Right atrium auricular region (tissue), 2 donors: ENCODE measurements at regions not wholly inside any gene's neighbourhood (a gene's known extent, or its start where the extent isn't known, plus 50 kb on each side); places are given as distances from the start of the nearest gene placed in this dataset.

Experiments used
- DNase-seq: peaks from one replicate; pipeline ENCODE4 v3.0.0-alpha.2; 2019; ENCODE audit warnings: low spot score
- H3K27ac ChIP-seq, 2 donors: fragments of 200-600 bp; sonication (generic); 1 replicate in 1 of 2; 2 replicates in 1 of 2; pipeline ENCODE4 v1.5.1; 2016 to 2019
- H3K27me3 ChIP-seq, 2 donors: fragments of 200-600 bp; sonication (generic); one replicate each; pipeline versions ENCODE4 v1.5.1 to v1.6.0; 2017 to 2019
- H3K36me3 ChIP-seq: fragments of 200-600 bp; sonication (generic); one replicate; pipeline ENCODE4 v1.5.1; 2016
- H3K4me1 ChIP-seq, 2 donors: fragments of 200-600 bp; sonication (generic); one replicate each; pipeline versions ENCODE4 v1.5.1 to v1.6.0; 2017 to 2019
- H3K4me3 ChIP-seq, 2 donors: fragments of 200-600 bp; sonication (generic); 1 replicate in 1 of 2; 2 replicates in 1 of 2; pipeline ENCODE4 v1.5.1; 2017 to 2019; ENCODE audit warnings: mild to moderate bottlenecking in 1 of 2, moderate library complexity in 1 of 2
- H3K9me3 ChIP-seq, 2 donors: fragments of 200-600 bp; sonication (generic); one replicate each; pipeline ENCODE4 v1.5.1; 2019
- CTCF ChIP-seq, 2 donors: fragments of 200-600 bp; sonication (generic); IDR thresholded peaks; one replicate each; pipeline ENCODE4 v1.5.1; 2019; ENCODE audit warnings: antibody characterized with exemption in 2 of 2

- H3K36me3 ChIP-seq: no peaks in the 10 kb centered on the region
- no peaks in the 10 kb centered on the region for H3K9me3 ChIP-seq
- no peak for TF ChIP-seq CTCF (IDR thresholded peaks at IDR 0.05)
- no peak overlapping the region for H3K4me3 ChIP-seq
- H3K4me1 ChIP-seq: no peaks in the 10 kb centered on the region
- no peak overlapping the region for H3K27ac ChIP-seq
- H3K27me3 ChIP-seq: no peaks in the 10 kb centered on the region
- DNase-seq: no peak
These were observed 176.1 kb upstream of the KLHL1 start for GRCh38 chr13:70284371-70284770.

- DNase-seq: no peak
- no peaks in the 10 kb centered on the region for H3K36me3 ChIP-seq
- H3K27me3 ChIP-seq: no peaks in the 10 kb centered on the region
- H3K27ac ChIP-seq: no peak overlapping the region
- H3K9me3 ChIP-seq: no peaks in the 10 kb centered on the region
- no peak overlapping the region for H3K4me3 ChIP-seq
- TF ChIP-seq CTCF (IDR thresholded peaks at IDR 0.05): no peak
- H3K4me1 ChIP-seq: no peaks in the 10 kb centered on the region
These were observed 167.6 kb upstream of the KLHL1 start for GRCh38 chr13:70275841-70276240.

- H3K36me3 ChIP-seq: no peaks in the 10 kb centered on the region
- no peaks in the 10 kb centered on the region for H3K9me3 ChIP-seq
- H3K27ac ChIP-seq: no peak overlapping the region
- no peaks in the 10 kb centered on the region for H3K4me1 ChIP-seq
- H3K27me3 ChIP-seq: no peaks in the 10 kb centered on the region
- H3K4me3 ChIP-seq: no peak overlapping the region
- no peak for DNase-seq
- TF ChIP-seq CTCF (IDR thresholded peaks at IDR 0.05): no peak
These were observed 147.2 kb upstream of the KLHL1 start for GRCh38 chr13:70255406-70255991.

GRCh38 chr13:70253834-70254233 lies 145.6 kb upstream of the KLHL1 start:
- H3K27ac ChIP-seq: no peak overlapping the region
- H3K36me3 ChIP-seq: no peaks in the 10 kb centered on the region
- TF ChIP-seq CTCF (IDR thresholded peaks at IDR 0.05): no peak
- no peak for DNase-seq
- H3K9me3 ChIP-seq: no peaks in the 10 kb centered on the region
- H3K4me1 ChIP-seq: no peaks in the 10 kb centered on the region
- no peaks in the 10 kb centered on the region for H3K27me3 ChIP-seq
- H3K4me3 ChIP-seq: no peak overlapping the region

- Histone ChIP-seq H3K36me3 (no peaks in the 10 kb centered on the region), H3K9me3 (no peaks in the 10 kb centered on the region), H3K4me3 (no peak overlapping the region), H3K27me3 (no peaks in the 10 kb centered on the region), H3K4me1 (no peaks in the 10 kb centered on the region), H3K27ac (no peak overlapping the region)
- no peak for DNase-seq
- TF ChIP-seq CTCF (IDR thresholded peaks at IDR 0.05): no peak
These were observed 145.2 kb upstream of the KLHL1 start for GRCh38 chr13:70253411-70253810.
